Loucy (cell line): ENCODE measurements at regions not wholly inside any gene's neighbourhood (a gene's known extent, or its start where the extent isn't known, plus 50 kb on each side); places are given as distances from the start of the nearest gene placed in this dataset.

Experiments
- H2AFZ ChIP-seq: fragments of 200-600 bp; sonication (generic); 2 replicates; pipeline ENCODE4 v1.6.0; 2016; ENCODE audit warnings: antibody characterized with exemption, mild to moderate bottlenecking, low read length, moderate library complexity
- H3F3A ChIP-seq: fragments of 200-600 bp; 2 replicates; pipeline ENCODE4 v1.6.0; 2016; ENCODE audit warnings: antibody characterized with exemption, low read depth, mild to moderate bottlenecking
- H3K27me3 ChIP-seq: fragments of 200-600 bp; sonication (generic); 2 replicates; pipeline ENCODE4 v1.6.1; 2014; ENCODE audit warnings: low read length, mild to moderate bottlenecking; ENCODE audit not compliant: insufficient read depth, poor library complexity, severe bottlenecking
- H3K36me3 ChIP-seq: fragments of 200-600 bp; sonication (generic); 2 replicates; pipeline ENCODE4 v1.6.1; 2016; ENCODE audit warnings: low read length; ENCODE audit not compliant: insufficient read depth
- H3K4me1 ChIP-seq: fragments of 200-600 bp; sonication (generic); 2 replicates; pipeline ENCODE4 v1.5.1; 2014; ENCODE audit warnings: low read length, mild to moderate bottlenecking; ENCODE audit not compliant: insufficient read depth, poor library complexity, severe bottlenecking
- H3K4me2 ChIP-seq: fragments of 200-600 bp; sonication (generic); 2 replicates; pipeline ENCODE4 v1.6.0; 2014; ENCODE audit warnings: antibody characterized with exemption, low read length, low read depth, mild to moderate bottlenecking; ENCODE audit not compliant: poor library complexity, severe bottlenecking
- H3K4me3 ChIP-seq: fragments of 200-600 bp; sonication (generic); 2 replicates; pipeline ENCODE4 v1.5.1; 2014; ENCODE audit warnings: low read length, mild to moderate bottlenecking, mixed read lengths; ENCODE audit not compliant: poor library complexity, severe bottlenecking
- H3K79me2 ChIP-seq: fragments of 200-600 bp; sonication (generic); 2 replicates; pipeline ENCODE4 v1.6.1; 2014; ENCODE audit warnings: low read length; ENCODE audit not compliant: insufficient read depth
- H3K9ac ChIP-seq: fragments of 200-600 bp; sonication (generic); 2 replicates; pipeline ENCODE4 v1.6.0; 2014; ENCODE audit warnings: mild to moderate bottlenecking, low read depth, low read length, moderate library complexity; ENCODE audit not compliant: poor library complexity, severe bottlenecking
- H3K9me2 ChIP-seq: fragments of 200-600 bp; sonication (generic); replicated peaks from 2 replicates; pipeline ENCODE4 v1.6.1; 2016; ENCODE audit warnings: low read depth, low read length, mixed read lengths
- H3K9me3 ChIP-seq: fragments of 200-600 bp; sonication (generic); 2 replicates; pipeline ENCODE4 v1.6.1; 2014; ENCODE audit warnings: mild to moderate bottlenecking, antibody characterized with exemption, low read length, low read depth; ENCODE audit not compliant: insufficient read depth
- H4K20me1 ChIP-seq: fragments of 200-600 bp; sonication (generic); 2 replicates; pipeline ENCODE4 v1.6.0; 2014; ENCODE audit warnings: antibody characterized with exemption, low read length, mild to moderate bottlenecking; ENCODE audit not compliant: insufficient read depth, poor library complexity, severe bottlenecking
- CTCF ChIP-seq: fragments of 200-600 bp; sonication (generic); conservative IDR thresholded peaks from 2 replicates; pipeline ENCODE4 v1.5.1; 2014; ENCODE audit warnings: mild to moderate bottlenecking, antibody characterized with exemption, low read length
- EZH2phosphoT487 ChIP-seq: fragments of 200-600 bp; IDR thresholded peaks from 2 replicates; pipeline ENCODE4 v1.6.1; 2018; ENCODE audit warnings: antibody characterized with exemption, mild to moderate bottlenecking, moderate library complexity, borderline replicate concordance

DNA sequence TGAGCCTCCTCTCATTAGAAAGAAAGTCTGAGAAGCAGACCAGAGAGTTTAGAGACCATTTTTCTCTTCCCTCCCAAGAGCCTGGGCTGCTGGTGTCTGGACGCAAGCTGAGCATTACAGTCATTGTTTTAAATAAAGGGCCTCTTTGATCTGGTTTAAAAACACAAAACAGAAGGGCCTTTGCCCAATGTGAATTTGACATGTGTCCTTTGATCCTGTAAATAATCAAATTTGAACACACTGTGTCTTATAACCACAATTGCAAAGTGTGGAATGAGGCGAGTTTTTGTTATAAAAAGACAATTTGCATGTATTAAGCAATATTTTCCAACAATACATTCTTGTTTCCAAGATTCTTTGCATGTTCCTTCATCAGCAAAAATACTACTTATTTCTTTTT, 158.5 kb downstream of the C7orf25 start:
- H3K9me3 ChIP-seq: no peaks in the 10 kb centered on the region
- peak overlapping the region; percentile 33; the same call in 1 of the 2 replicates for H2AFZ ChIP-seq
- no peaks in the 10 kb centered on the region for H3F3A ChIP-seq
- H3K4me1 ChIP-seq: peaks cover 13% of the 10 kb centered on the region
- no peaks in the 10 kb centered on the region for H4K20me1 ChIP-seq
- TF ChIP-seq EZH2phosphoT487 (no peak), CTCF (no peak)
- no peaks in the 10 kb centered on the region for H3K79me2 ChIP-seq
- no peaks in the 10 kb centered on the region for H3K27me3 ChIP-seq
- H3K4me2 ChIP-seq: no peak overlapping the region
- no peaks in the 10 kb centered on the region; the same call in 1 of the 2 replicates for H3K36me3 ChIP-seq
- no peak overlapping the region for H3K4me3 ChIP-seq
- H3K9me2 ChIP-seq: no peaks in the 10 kb centered on the region
- H3K9ac ChIP-seq: no peak overlapping the region

GRCh38 chr7:42750172-42750571, 161.7 kb downstream of the C7orf25 start:
- Histone ChIP-seq H3K36me3 (no peaks in the 10 kb centered on the region; the same call in 1 of the 2 replicates), H3K4me2 (no peak overlapping the region), H3K27me3 (no peaks in the 10 kb centered on the region), H4K20me1 (no peaks in the 10 kb centered on the region), H3K4me3 (no peak overlapping the region), H2AFZ (no peak overlapping the region), H3K4me1 (peaks cover 40% of the 10 kb centered on the region), H3F3A (no peaks in the 10 kb centered on the region), H3K9me3 (no peaks in the 10 kb centered on the region), H3K9me2 (no peaks in the 10 kb centered on the region), H3K9ac (no peak overlapping the region), H3K79me2 (no peaks in the 10 kb centered on the region)
- TF ChIP-seq EZH2phosphoT487 (no peak), CTCF (no peak)

DNA sequence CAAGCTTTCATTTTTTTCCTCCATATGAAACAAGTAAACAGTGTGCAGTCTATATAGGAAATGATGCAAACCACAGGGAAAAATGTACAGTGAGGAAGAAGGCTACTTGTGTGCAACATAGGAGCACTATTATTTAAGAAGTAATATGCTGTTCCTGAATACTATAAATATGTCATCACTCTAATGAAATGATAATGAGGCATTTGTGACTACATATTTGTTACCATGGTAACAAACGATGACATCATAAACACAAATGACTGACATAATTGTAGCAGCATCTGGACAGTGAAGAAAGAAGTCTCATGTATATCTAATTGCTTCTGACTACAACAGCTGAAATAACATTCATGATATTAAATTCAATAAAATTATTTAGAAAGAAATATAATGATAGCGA, 164.8 kb downstream of the C7orf25 start:
- peak overlapping the region; percentile 9 for H3K9ac ChIP-seq
- no peaks in the 10 kb centered on the region for H3F3A ChIP-seq
- no peak for TF ChIP-seq CTCF
- TF ChIP-seq EZH2phosphoT487: no peak
- no peaks in the 10 kb centered on the region for H4K20me1 ChIP-seq
- H3K27me3 ChIP-seq: no peaks in the 10 kb centered on the region
- no peaks in the 10 kb centered on the region; the same call in 1 of the 2 replicates for H3K36me3 ChIP-seq
- no peaks in the 10 kb centered on the region for H3K9me3 ChIP-seq
- H3K4me1 ChIP-seq: peaks cover 27% of the 10 kb centered on the region
- no peak overlapping the region for H2AFZ ChIP-seq
- H3K4me3 ChIP-seq: no peak overlapping the region
- H3K79me2 ChIP-seq: no peaks in the 10 kb centered on the region
- no peaks in the 10 kb centered on the region for H3K9me2 ChIP-seq
- peak overlapping the region; percentile 44 for H3K4me2 ChIP-seq
